GM13977 (cell line): ENCODE measurements at regions not wholly inside any gene's neighbourhood (a gene's known extent, or its start where the extent isn't known, plus 50 kb on each side); places are given as distances from the start of the nearest gene placed in this dataset.

Experiments used
- DNase-seq: peaks from one replicate; pipeline ENCODE4 v3.0.0; 2012; ENCODE audit warnings: low spot score
- in situ Hi-C: fragments of 300-500 bp; cut with MboI; formaldehyde crosslinking; loops from one replicate; pipeline ENCODE4 v1.12.0; 2022; ENCODE audit warnings: low sequenced_read_pairs, low pct_unique_long_range_greater_than_20kb, mixed read lengths, inconsistent platforms; ENCODE audit not compliant: unreplicated experiment
- TF ChIP-seq, protein P1 (sequence below): IDR thresholded peaks from 2 replicates; pipeline ENCODE4 v1.5.1; 2012; ENCODE audit warnings: mild to moderate bottlenecking, control low read depth; ENCODE audit not compliant: insufficient read depth; ENCODE audit errors: extremely low read depth, missing control alignments

DNA sequence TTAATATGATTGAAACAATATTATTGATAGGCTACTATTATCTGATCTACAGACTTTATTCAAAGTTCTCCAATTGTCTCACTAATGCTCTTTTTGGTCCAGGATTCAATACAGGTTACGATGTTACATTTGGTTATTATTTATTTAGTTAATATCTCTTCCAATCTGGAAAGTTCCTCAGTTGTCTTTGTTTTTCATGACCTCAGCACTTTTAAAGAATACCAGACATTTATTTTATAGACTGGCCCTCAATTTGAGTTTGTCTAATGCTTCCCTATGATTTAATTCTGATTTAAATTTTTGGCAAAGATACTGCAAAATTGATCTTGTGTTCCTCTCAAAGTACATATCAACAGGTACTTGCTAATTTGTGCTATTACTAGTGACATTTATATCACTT lies 937.4 kb downstream of the KCNMA1 start:
- TF ChIP-seq, protein P1, sequence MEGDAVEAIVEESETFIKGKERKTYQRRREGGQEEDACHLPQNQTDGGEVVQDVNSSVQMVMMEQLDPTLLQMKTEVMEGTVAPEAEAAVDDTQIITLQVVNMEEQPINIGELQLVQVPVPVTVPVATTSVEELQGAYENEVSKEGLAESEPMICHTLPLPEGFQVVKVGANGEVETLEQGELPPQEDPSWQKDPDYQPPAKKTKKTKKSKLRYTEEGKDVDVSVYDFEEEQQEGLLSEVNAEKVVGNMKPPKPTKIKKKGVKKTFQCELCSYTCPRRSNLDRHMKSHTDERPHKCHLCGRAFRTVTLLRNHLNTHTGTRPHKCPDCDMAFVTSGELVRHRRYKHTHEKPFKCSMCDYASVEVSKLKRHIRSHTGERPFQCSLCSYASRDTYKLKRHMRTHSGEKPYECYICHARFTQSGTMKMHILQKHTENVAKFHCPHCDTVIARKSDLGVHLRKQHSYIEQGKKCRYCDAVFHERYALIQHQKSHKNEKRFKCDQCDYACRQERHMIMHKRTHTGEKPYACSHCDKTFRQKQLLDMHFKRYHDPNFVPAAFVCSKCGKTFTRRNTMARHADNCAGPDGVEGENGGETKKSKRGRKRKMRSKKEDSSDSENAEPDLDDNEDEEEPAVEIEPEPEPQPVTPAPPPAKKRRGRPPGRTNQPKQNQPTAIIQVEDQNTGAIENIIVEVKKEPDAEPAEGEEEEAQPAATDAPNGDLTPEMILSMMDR = no peak
- in situ Hi-C loops = no loop called here
- no peak for DNase-seq

DNA sequence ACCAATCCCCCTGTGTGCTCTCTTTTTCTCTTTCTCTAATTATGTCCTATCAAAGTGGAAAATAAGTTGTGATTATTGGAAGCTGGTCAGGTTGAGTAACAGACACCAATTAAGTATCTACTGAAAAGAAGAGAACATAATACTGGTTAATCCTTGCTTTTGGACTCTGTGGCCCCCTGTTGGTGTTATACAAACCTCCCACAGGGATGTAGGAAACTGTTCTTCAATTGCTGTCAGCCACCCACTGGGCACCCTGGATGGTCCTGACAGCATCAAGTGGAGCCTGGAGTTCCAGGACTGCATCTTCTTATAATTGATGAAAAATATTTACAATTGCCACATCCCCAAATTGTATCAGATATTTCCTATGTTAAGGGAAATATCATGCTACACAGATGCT lies 939.7 kb downstream of the KCNMA1 start:
- in situ Hi-C loops = no loop called here
- no peak for DNase-seq
- TF ChIP-seq, protein P1 = no peak

DNA sequence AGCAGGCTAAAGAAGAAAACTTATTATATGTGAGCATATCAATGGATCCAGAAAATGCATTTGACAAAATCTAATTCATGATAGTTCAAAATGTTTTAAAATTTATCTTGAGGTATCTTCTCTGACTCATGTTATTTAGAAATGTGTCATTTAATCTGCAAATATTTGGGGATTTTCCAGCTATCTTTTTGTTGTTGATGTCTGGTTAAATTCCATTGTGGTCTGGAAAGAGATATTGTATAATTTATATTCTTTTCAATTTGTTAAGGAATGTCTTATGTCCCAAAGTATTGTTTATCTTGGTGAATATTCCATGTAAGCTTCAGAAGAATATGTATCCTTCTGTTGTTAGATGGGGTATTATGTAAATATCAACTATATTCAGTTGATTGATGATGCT lies 942.5 kb downstream of the KCNMA1 start:
- in situ Hi-C loops = no loop called here
- TF ChIP-seq, protein P1 = no peak
- DNase-seq = no peak

DNA sequence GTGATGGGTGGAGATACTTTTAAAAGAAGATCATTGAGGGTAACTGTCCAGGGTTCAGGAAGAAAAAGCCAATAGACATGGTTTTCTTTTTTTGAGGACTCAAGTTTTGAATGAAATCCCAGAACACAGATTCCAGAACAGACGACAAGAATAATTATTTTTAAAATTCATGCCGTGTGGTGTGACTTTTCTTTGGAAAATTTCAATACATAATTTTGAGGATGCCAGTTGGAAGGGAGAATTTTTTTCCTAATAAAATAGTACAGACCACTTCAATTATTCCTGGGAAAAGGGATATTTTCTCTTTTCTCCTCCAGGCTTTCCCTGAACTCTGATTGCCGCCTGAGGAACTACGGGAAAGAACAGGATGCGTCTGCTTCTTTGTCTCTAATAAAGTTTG lies 951.4 kb downstream of the KCNMA1 start:
- DNase-seq = no peak
- TF ChIP-seq, protein P1 = no peak
- in situ Hi-C loops = no loop called here

DNA sequence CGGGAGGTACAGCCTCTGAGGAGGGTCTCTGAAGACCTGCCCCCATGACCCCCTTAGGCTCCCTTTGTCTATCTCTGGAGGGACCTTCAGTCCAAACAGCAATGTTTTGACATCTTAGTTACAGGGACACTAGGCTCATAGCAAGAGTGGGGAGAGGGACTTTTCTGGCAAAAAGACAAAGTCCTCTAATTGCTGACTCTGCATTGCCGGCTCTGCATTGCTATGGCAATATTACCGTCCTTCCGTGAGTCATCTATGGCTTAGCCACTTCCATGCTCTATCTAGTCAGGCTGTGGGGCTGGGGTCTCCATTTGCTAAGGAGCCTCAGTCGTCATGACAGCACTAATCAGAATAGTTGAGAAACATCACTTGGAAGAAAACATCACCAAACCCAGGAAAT lies 952.6 kb downstream of the KCNMA1 start:
- DNase-seq = no peak
- in situ Hi-C loops = no loop called here
- TF ChIP-seq, protein P1 = no peak

DNA sequence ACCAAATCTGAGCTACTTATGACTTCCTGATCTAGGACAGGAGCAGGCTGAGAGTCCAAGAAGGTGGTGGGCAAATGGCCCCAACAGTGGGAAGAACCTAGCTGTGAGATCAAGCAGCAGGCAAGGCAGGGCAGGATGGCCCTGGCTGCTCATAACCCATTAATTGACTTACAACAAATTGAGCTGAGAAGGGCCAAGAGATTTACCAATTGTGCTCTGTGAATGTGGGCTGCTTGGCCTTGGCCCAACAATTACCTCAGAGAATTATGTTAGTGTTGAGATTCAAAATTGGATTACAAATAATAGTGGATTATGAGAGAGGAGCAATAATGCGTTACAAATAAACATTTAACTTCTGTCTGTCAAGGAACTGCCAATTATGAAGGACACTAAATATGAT lies 956.5 kb downstream of the KCNMA1 start:
- DNase-seq = no peak
- TF ChIP-seq, protein P1 = no peak
- in situ Hi-C loops = no loop called here

DNA sequence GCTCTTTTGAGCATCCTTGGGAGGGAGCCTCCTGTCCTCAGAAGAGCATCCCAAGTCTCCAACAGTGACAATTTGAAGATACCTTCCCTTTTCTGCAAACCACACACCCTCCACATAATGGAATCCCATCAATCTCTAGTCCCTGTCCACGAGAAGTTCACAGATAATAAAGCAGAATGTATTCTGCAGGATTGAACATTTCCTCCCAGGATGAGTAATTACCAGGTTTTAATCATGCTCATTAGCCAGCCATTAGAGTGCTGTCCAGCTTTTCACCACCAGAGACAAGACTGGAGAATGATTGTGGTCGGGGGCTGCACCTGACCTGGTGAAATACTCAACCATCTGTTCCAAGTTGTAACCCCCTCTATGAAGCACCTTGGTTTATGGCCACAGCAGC lies 958.6 kb downstream of the KCNMA1 start:
- TF ChIP-seq, protein P1 = no peak
- no peak for DNase-seq
- in situ Hi-C loops = no loop called here
